ENCODE measurements at regions not wholly inside any gene's neighbourhood (a gene's known extent, or its start where the extent isn't known, plus 50 kb on each side); places are given as distances from the start of the nearest gene placed in this dataset.

- WGBS (ENCODE audit: extremely low coverage, insufficient read length, low lambda C conversion rate), result no CpG with 5 or more reads among the region's 5 CpGs
- Histone ChIP-seq H4K8ac (replicated peaks; ENCODE audit: insufficient read length, low read depth, low read length) (no peak overlapping the region), H2AFZ (ENCODE audit: low read length) (no peak overlapping the region), H4K5ac (ENCODE audit: insufficient read length, low read depth, low read length) (no peak overlapping the region), H3K14ac (ENCODE audit: insufficient read depth, low read length) (no peak overlapping the region), H3K79me1 (ENCODE audit: insufficient read depth, low read depth, low read length, poor library complexity, severe bottlenecking) (no peaks in the 10 kb centered on the region), H3T11ph (ENCODE audit: low read length) (no peak overlapping the region), H2BK120ac (ENCODE audit: low read depth, low read length, poor library complexity, severe bottlenecking) (no peak overlapping the region), H2BK20ac (ENCODE audit: low read depth, low read length, poor library complexity, severe bottlenecking) (no peak overlapping the region), H3K79me2 (ENCODE audit: insufficient read depth, low read length) (no peaks in the 10 kb centered on the region), H2AK5ac (ENCODE audit: insufficient read length, low read length) (no peak overlapping the region), H2BK5ac (ENCODE audit: insufficient read length, low read length) (no peak overlapping the region), H3K4ac (ENCODE audit: low read depth, low read length) (no peak overlapping the region), H3K27me3 (ENCODE audit: insufficient read depth, low read length) (no peaks in the 10 kb centered on the region), H3K4me2 (ENCODE audit: insufficient read depth, insufficient read length, low read length) (no peak overlapping the region), H3K56ac (ENCODE audit: insufficient read length, low read depth, low read length) (no peak overlapping the region), H4K20me1 (ENCODE audit: control insufficient read depth, insufficient read depth, insufficient read length) (no peaks in the 10 kb centered on the region), H3K4me1 (ENCODE audit: insufficient read depth, low read length) (no peaks in the 10 kb centered on the region), H3K9me3 (ENCODE audit: control insufficient read depth, low read depth, low read length) (no peaks in the 10 kb centered on the region), H2BK15ac (ENCODE audit: low read depth, low read length) (no peak overlapping the region), H2BK12ac (ENCODE audit: insufficient read length, low read depth, low read length) (no peak overlapping the region), H3K27ac (ENCODE audit: insufficient read length, low read depth, low read length) (no peak overlapping the region), H4K91ac (ENCODE audit: insufficient read length, low read depth, low read length) (no peak overlapping the region), H3K23ac (ENCODE audit: insufficient read length, low read depth, low read length) (no peak overlapping the region), H3K23me2 (ENCODE audit: insufficient read length, low read depth, low read length, poor library complexity, severe bottlenecking) (no peaks in the 10 kb centered on the region), H3K9ac (ENCODE audit: extremely low read depth, insufficient read length, low read length) (no peak overlapping the region), H3K18ac (ENCODE audit: insufficient read length, low read depth, low read length) (no peak overlapping the region)
- no peak overlapping the region for H3K4me3 Mint-ChIP-seq
- H3K27ac Mint-ChIP-seq, result peak overlapping the region in 1 of 3 experiments; percentile 78; a peak in 1 of 7 replicates
- H3K36me3 Mint-ChIP-seq (ENCODE audit: insufficient read depth in 1 of 3, low read depth in 3 of 3), result no peaks in the 10 kb centered on the region
- peaks cover 4 to 6% of the 10 kb centered on the region in 2 experiments; a peak in 3 of 4 replicates for H3K4me1 Mint-ChIP-seq
- H3K27me3 Mint-ChIP-seq (ENCODE audit: low read depth), result peaks cover 5% of the 10 kb centered on the region
- DNase-seq, result peak; percentile 78
- TF ChIP-seq, protein P1, sequence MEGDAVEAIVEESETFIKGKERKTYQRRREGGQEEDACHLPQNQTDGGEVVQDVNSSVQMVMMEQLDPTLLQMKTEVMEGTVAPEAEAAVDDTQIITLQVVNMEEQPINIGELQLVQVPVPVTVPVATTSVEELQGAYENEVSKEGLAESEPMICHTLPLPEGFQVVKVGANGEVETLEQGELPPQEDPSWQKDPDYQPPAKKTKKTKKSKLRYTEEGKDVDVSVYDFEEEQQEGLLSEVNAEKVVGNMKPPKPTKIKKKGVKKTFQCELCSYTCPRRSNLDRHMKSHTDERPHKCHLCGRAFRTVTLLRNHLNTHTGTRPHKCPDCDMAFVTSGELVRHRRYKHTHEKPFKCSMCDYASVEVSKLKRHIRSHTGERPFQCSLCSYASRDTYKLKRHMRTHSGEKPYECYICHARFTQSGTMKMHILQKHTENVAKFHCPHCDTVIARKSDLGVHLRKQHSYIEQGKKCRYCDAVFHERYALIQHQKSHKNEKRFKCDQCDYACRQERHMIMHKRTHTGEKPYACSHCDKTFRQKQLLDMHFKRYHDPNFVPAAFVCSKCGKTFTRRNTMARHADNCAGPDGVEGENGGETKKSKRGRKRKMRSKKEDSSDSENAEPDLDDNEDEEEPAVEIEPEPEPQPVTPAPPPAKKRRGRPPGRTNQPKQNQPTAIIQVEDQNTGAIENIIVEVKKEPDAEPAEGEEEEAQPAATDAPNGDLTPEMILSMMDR (conservative IDR thresholded peaks at IDR 0.05), result peak; percentile 95
- H3K9me3 Mint-ChIP-seq, result no peaks in the 10 kb centered on the region
Measured at GRCh38 chr13:53151336-53152056, 122.9 kb downstream of the OLFM4 start.

Data from H9 (cell line).